HL-60 (cell line): ENCODE measurements at regions not wholly inside any gene's neighbourhood (a gene's known extent, or its start where the extent isn't known, plus 50 kb on each side); places are given as distances from the start of the nearest gene placed in this dataset.

Experiments
- DNase-seq, 2 experiments: peaks; one replicate each; pipeline ENCODE4 v3.0.0-alpha.2; 2010 to 2020; ENCODE audit warnings: low read depth in 1 of 2, low spot score in 1 of 2
- H3K27ac ChIP-seq: fragments of 250-450 bp; sonication (Bioruptor Pico); replicated peaks from 2 replicates; pipeline ENCODE4 v1.5.1; 2020; ENCODE audit warnings: mild to moderate bottlenecking, moderate library complexity
- H3K27me3 ChIP-seq: fragments of 250-450 bp; sonication (Bioruptor Pico); 2 replicates; pipeline ENCODE4 v1.5.1; 2021; ENCODE audit warnings: mild to moderate bottlenecking, moderate library complexity; ENCODE audit not compliant: insufficient read depth, poor library complexity, severe bottlenecking
- H3K4me3 ChIP-seq: replicated peaks from 2 replicates; pipeline ENCODE4 v1.5.1; 2011; ENCODE audit warnings: mild to moderate bottlenecking, control low read depth, low read length; ENCODE audit not compliant: insufficient read depth
- CTCF ChIP-seq: IDR thresholded peaks from one replicate; pipeline ENCODE4 v1.5.1; 2011; ENCODE audit warnings: low read length, control low read depth, inconsistent platforms; ENCODE audit not compliant: insufficient read depth
- GABPA ChIP-seq: IDR thresholded peaks from 2 replicates; pipeline ENCODE4 v1.6.1; 2012; ENCODE audit warnings: low read depth
- POLR2AphosphoS5 ChIP-seq: IDR thresholded peaks from 2 replicates; pipeline ENCODE4 v1.6.1; 2012; ENCODE audit warnings: low read depth
- REST ChIP-seq: IDR thresholded peaks from 2 replicates; pipeline ENCODE4 v1.6.1; 2012; ENCODE audit warnings: low read depth; ENCODE audit not compliant: insufficient replicate concordance
- SPI1 ChIP-seq: IDR thresholded peaks from 2 replicates; pipeline ENCODE4 v1.6.1; 2012; ENCODE audit warnings: low read depth, mild to moderate bottlenecking, borderline replicate concordance

- TF ChIP-seq CTCF (no peak), SPI1 (no peak), REST (no peak), POLR2AphosphoS5 (no peak), GABPA (no peak)
- no peak for DNase-seq
- H3K27ac ChIP-seq = no peak overlapping the region
Measured at GRCh38 chr18:42641996-42642395, 473.5 kb downstream of the RIT2 start.

GRCh38 chr18:42644729-42645131 lies 470.8 kb downstream of the RIT2 start:
- Histone ChIP-seq H3K4me3 (no peak overlapping the region), H3K27me3 (no peaks in the 10 kb centered on the region), H3K27ac (no peak overlapping the region)
- TF ChIP-seq CTCF (no peak), POLR2AphosphoS5 (no peak), GABPA (no peak), REST (no peak), SPI1 (no peak)
- no peak for DNase-seq

More at GRCh38 chr18:42641996-42642395, 473.5 kb downstream of the RIT2 start:
- H3K4me3 ChIP-seq = no peak overlapping the region
- H3K27me3 ChIP-seq = no peaks in the 10 kb centered on the region

GRCh38 chr18:42649331-42650035 lies 466.0 kb downstream of the RIT2 start:
- Histone ChIP-seq H3K27me3 (no peaks in the 10 kb centered on the region), H3K4me3 (no peak overlapping the region), H3K27ac (no peak overlapping the region)
- TF ChIP-seq POLR2AphosphoS5 (no peak), CTCF (no peak), REST (no peak), GABPA (no peak), SPI1 (no peak)
- no peak for DNase-seq
